Lower leg skin (tissue), 4 donors: ENCODE measurements at regions not wholly inside any gene's neighbourhood (a gene's known extent, or its start where the extent isn't known, plus 50 kb on each side); places are given as distances from the start of the nearest gene placed in this dataset.

ENCODE experiments used
- DNase-seq, 2 donors: peaks; one replicate each; pipeline ENCODE4 v3.0.0-alpha.2; 2019; ENCODE audit warnings: low spot score in 2 of 2
- H3K4me3 ChIP-seq: fragments of 200-600 bp; sonication (generic); 2 replicates; pipeline ENCODE4 v1.5.1; 2017; ENCODE audit warnings: mild to moderate bottlenecking, low read depth; ENCODE audit not compliant: poor library complexity, severe bottlenecking
- POLR2A ChIP-seq, 2 donors: fragments of 450-650 bp; IDR thresholded peaks; one replicate each; pipeline ENCODE4 v1.6.1; 2016 to 2017; ENCODE audit warnings: antibody characterized with exemption in 2 of 2, mild to moderate bottlenecking in 1 of 2, moderate library complexity in 1 of 2
- WGBS, 2 donors: methylation state at CpG; one replicate each; pipeline ENCODE4 v1.1.5; 2018; 5-methylcytosine and 5-hydroxymethylcytosine counted together
- intact Hi-C: fragments of 100-400 bp; cut with DNase I; formaldehyde crosslinking; loops from one replicate; pipeline ENCODE4 v1.15.0; 2023; ENCODE audit warnings: low total_unique reads
- TF ChIP-seq, protein P1 (sequence below), 3 donors: fragments of 450-650 bp; IDR thresholded peaks; one replicate each; pipeline ENCODE4 v1.5.1; 2016; ENCODE audit warnings: antibody characterized with exemption in 3 of 3, mild to moderate bottlenecking in 3 of 3, moderate library complexity in 2 of 3

GRCh38 chr1:113269168-113269963, 120.9 kb upstream of the MAGI3 start:
- no peak for TF ChIP-seq POLR2A (IDR thresholded peaks at IDR 0.05)
- TF ChIP-seq, protein P1, sequence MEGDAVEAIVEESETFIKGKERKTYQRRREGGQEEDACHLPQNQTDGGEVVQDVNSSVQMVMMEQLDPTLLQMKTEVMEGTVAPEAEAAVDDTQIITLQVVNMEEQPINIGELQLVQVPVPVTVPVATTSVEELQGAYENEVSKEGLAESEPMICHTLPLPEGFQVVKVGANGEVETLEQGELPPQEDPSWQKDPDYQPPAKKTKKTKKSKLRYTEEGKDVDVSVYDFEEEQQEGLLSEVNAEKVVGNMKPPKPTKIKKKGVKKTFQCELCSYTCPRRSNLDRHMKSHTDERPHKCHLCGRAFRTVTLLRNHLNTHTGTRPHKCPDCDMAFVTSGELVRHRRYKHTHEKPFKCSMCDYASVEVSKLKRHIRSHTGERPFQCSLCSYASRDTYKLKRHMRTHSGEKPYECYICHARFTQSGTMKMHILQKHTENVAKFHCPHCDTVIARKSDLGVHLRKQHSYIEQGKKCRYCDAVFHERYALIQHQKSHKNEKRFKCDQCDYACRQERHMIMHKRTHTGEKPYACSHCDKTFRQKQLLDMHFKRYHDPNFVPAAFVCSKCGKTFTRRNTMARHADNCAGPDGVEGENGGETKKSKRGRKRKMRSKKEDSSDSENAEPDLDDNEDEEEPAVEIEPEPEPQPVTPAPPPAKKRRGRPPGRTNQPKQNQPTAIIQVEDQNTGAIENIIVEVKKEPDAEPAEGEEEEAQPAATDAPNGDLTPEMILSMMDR (IDR thresholded peaks at IDR 0.05): no peak
- 73 to 76% methylated on average over 6 of the region's 6 CpGs for WGBS, 2 donors
- H3K4me3 ChIP-seq: no peak overlapping the region
- DNase-seq: no peak
- intact Hi-C loops: no loop called here

GRCh38 chr1:113271039-113271438, 119.3 kb upstream of the MAGI3 start:
- 72 to 80% methylated on average over 4 of the region's 4 CpGs for whole genome bisulfite sequencing, 2 donors
- no peak for DNase-seq
- no peak for TF ChIP-seq POLR2A (IDR thresholded peaks at IDR 0.05)
- TF ChIP-seq, protein P1 (IDR thresholded peaks at IDR 0.05): no peak
- intact Hi-C loops: no loop called here
- H3K4me3 ChIP-seq: no peak overlapping the region

DNA sequence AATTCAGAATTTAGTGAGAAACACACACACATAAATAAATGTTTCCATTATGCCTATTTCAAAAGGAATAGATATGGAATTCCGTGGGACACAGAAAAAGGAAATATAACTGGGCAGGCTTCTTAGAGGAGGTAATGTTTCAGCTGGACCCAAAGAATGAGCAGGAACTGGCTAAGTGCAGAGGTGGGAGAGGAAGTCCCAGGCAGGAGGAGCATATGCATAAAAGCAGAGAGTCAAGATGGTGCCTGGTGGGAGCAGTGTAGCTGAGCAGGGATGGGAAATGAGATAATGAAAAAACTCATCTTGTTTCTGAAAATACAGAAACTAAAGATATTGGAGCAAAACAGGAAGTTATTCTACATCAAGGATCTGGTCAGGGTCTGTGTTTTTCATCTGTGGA, 115.2 kb upstream of the MAGI3 start:
- WGBS, 2 donors: 58 to 59% methylated on average over 1 of the region's 1 CpG
- intact Hi-C loops: no loop called here
- H3K4me3 ChIP-seq: no peak overlapping the region
- DNase-seq: no peak
- TF ChIP-seq, protein P1 (IDR thresholded peaks at IDR 0.05): no peak

GRCh38 chr1:113275691-113276090, 114.6 kb upstream of the MAGI3 start:
- WGBS, 2 donors: 53 to 64% methylated on average over 2 of the region's 2 CpGs
- TF ChIP-seq, protein P1 (IDR thresholded peaks at IDR 0.05): no peak
- no peak for TF ChIP-seq POLR2A (IDR thresholded peaks at IDR 0.05)
- no peak overlapping the region for H3K4me3 ChIP-seq
- intact Hi-C loops: no loop called here
- DNase-seq: no peak

- H3K4me3 ChIP-seq: no peak overlapping the region
- TF ChIP-seq, protein P1 (IDR thresholded peaks at IDR 0.05): no peak
- no peak for TF ChIP-seq POLR2A (IDR thresholded peaks at IDR 0.05)
- 90 to 91% methylated on average over 4 of the region's 4 CpGs for WGBS, 2 donors
- DNase-seq: no peak
- intact Hi-C loops: no loop called here
Observed at GRCh38 chr1:113276507-113276906, 113.8 kb upstream of the MAGI3 start.

DNA sequence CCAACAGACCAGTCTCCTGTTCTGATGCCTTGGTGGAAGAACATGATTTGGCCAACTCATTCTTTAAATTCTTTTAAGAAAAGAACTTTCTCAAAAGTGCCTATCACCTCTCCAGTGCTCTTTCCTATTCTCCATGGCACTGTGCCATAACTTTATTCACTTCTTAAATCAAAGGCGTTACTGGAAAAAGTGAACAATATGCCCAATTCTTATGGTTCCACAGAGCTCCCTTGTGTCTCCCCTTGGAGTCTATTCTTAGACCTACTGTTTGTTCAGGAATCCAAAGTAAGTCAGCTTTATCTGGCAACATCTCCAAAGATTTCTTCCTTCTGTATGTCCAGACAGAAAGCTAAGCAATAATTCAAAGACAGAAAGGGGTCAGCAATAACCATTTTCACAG, 111.9 kb upstream of the MAGI3 start:
- TF ChIP-seq, protein P1 (IDR thresholded peaks at IDR 0.05): no peak
- TF ChIP-seq POLR2A (IDR thresholded peaks at IDR 0.05): no peak
- intact Hi-C loops: no loop called here
- DNase-seq: no peak
- H3K4me3 ChIP-seq: no peak overlapping the region
- 51 to 53% methylated on average over 1 of the region's 1 CpG for WGBS, 2 donors
